ENCODE measurements at regions not wholly inside any gene's neighbourhood (a gene's known extent, or its start where the extent isn't known, plus 50 kb on each side); places are given as distances from the start of the nearest gene placed in this dataset.

GRCh38 chr13:73900591-73900990 lies 233.6 kb downstream of the KLF12 start:
- DNase-seq: no peak

More at GRCh38 chr13:73900591-73900990, 233.6 kb downstream of the KLF12 start:
- no peak overlapping the region for H2AK9ac ChIP-seq (replicated peaks; ENCODE audit: low read depth, low read length, poor library complexity)
- peaks cover 9% of the 10 kb centered on the region; the same call in 1 of the 2 replicates for H3K9me1 ChIP-seq (ENCODE audit: insufficient read depth, low read length)
- ATAC-seq (ENCODE audit: low read depth): peak; percentile 40; the same call in 1 of the 2 replicates
- no peak overlapping the region for H3K23ac ChIP-seq (ENCODE audit: low read depth, low read length)
- no peak overlapping the region for H2BK20ac ChIP-seq (ENCODE audit: low read depth, low read length)
- H3K14ac ChIP-seq (replicated peaks; ENCODE audit: low read depth, low read length): no peak overlapping the region
- intact Hi-C loops (cut with micrococcal nuclease) (no loop called here), dilution Hi-C loops (cut with HindIII; ENCODE audit: low sequenced_read_pairs, unreplicated experiment) (no loop called here), in situ Hi-C loops (cut with MboI; ENCODE audit: low sequenced_read_pairs) (no loop called here)
- H2BK5ac ChIP-seq (ENCODE audit: low read depth, low read length, poor library complexity, severe bottlenecking): no peak overlapping the region
- no TSS peak for BruUV-seq (replicated peaks)
- H3K4me1 ChIP-seq (ENCODE audit: control insufficient read depth, insufficient read depth, low read length): 0 out of 2 replicates have a peak, but pooled peaks cover 1% of the 10 kb centered on the region
- no peak overlapping the region for H4K5ac ChIP-seq (ENCODE audit: low read depth, low read length)
- no peak overlapping the region for H3K56ac ChIP-seq (ENCODE audit: extremely low read depth, insufficient read depth, low read length)
- H2AK5ac ChIP-seq (ENCODE audit: low read depth, low read length): no peak overlapping the region
- H4K8ac ChIP-seq (ENCODE audit: low read depth in 2 of 2, low read length in 2 of 2): no peak overlapping the region
- POLR2A ChIA-PET (ENCODE audit: unreplicated experiment): no interaction called here
- H3K18ac ChIP-seq (ENCODE audit: low read depth, low read length): no peak overlapping the region
- no peak overlapping the region for H3K9ac ChIP-seq (ENCODE audit: low read depth, low read length)
- peaks cover 8 to 14% of the 10 kb centered on the region in 2 experiments for H3K79me1 ChIP-seq (ENCODE audit: low read depth in 1 of 2, low read length in 2 of 2)
- TF ChIP-seq MAZ (IDR thresholded peaks at IDR 0.05; ENCODE audit: borderline replicate concordance, low read depth, low read length): no peak
- no peak for TF ChIP-seq USF2 (IDR thresholded peaks at IDR 0.05; ENCODE audit: low read depth, low read length)
- no peak for TF ChIP-seq CHD1 (IDR thresholded peaks at IDR 0.05; ENCODE audit: low read depth, low read length)
- no peak for TF ChIP-seq MAFK (IDR thresholded peaks at IDR 0.05; ENCODE audit: low read depth, low read length)
- TF ChIP-seq NFE2L2 (IDR thresholded peaks at IDR 0.05; ENCODE audit: low read depth, low read length): no peak
- TF ChIP-seq BHLHE40 (IDR thresholded peaks at IDR 0.05; ENCODE audit: low read depth, low read length): no peak
- TF ChIP-seq FOS (IDR thresholded peaks at IDR 0.05; ENCODE audit: low read depth, low read length): no peak
- TF ChIP-seq CTCF (conservative IDR thresholded peaks at IDR 0.05; ENCODE audit: low read depth, low read length): no peak
- TF ChIP-seq SMC3 (IDR thresholded peaks at IDR 0.05; ENCODE audit: low read depth, low read length): no peak
- TF ChIP-seq MXI1 (IDR thresholded peaks at IDR 0.05; ENCODE audit: borderline replicate concordance, low read depth, low read length): no peak
- no peak for TF ChIP-seq RFX5 (IDR thresholded peaks at IDR 0.05; ENCODE audit: low read depth, low read length)
- TF ChIP-seq RCOR1 (IDR thresholded peaks at IDR 0.05; ENCODE audit: insufficient replicate concordance, low read length): no peak
- no peak for TF ChIP-seq ELK1 (IDR thresholded peaks at IDR 0.05; ENCODE audit: borderline replicate concordance, low read depth, low read length)
- TF ChIP-seq RAD21 (IDR thresholded peaks at IDR 0.05; ENCODE audit: low read length): no peak
- TF ChIP-seq POLR2A (IDR thresholded peaks at IDR 0.05; ENCODE audit: low read depth, low read length): no peak
- TF ChIP-seq CEBPB (IDR thresholded peaks at IDR 0.05; ENCODE audit: low read depth, low read length): no peak
- CTCF ChIA-PET: no interaction called here
- H3K4ac ChIP-seq (ENCODE audit: low read depth, low read length): no peak overlapping the region
- H2AFZ ChIP-seq (replicated peaks; ENCODE audit: low read length, poor library complexity): no peak overlapping the region
- no peaks in the 10 kb centered on the region for H3K27me3 ChIP-seq (ENCODE audit: control insufficient read depth, insufficient read depth, low read length)
- H2BK15ac ChIP-seq (ENCODE audit: low read depth, low read length): no peak overlapping the region
- no peaks in the 10 kb centered on the region for H3K9me3 ChIP-seq (ENCODE audit: control insufficient read depth, insufficient read depth, low read length)
- H3K4me3 ChIP-seq (ENCODE audit: insufficient read depth, low read depth, low read length): no peak overlapping the region
- no peak overlapping the region for H2BK120ac ChIP-seq (ENCODE audit: low read depth, low read length)
- WGBS, 2 experiments (ENCODE audit: extremely low coverage in 2 of 2, insufficient read length in 1 of 2): no CpG with 5 or more reads among the region's 2 CpGs
- H3K4me2 ChIP-seq (ENCODE audit: low read depth, low read length): no peak overlapping the region
- H3K27ac ChIP-seq (ENCODE audit: insufficient read depth, low read length): no peak overlapping the region
- no peaks in the 10 kb centered on the region; the same call in 1 of the 2 replicates for H4K20me1 ChIP-seq (ENCODE audit: insufficient read depth, low read length)
- no peak overlapping the region for H4K91ac ChIP-seq (ENCODE audit: insufficient read depth, low read depth, low read length)
- 0 out of 2 replicates have a peak, but pooled peaks cover 1% of the 10 kb centered on the region for H3K36me3 ChIP-seq (ENCODE audit: control insufficient read depth, insufficient read depth, low read length)
